CD4-positive, alpha-beta T cell (primary cell): ENCODE measurements at regions not wholly inside any gene's neighbourhood (a gene's known extent, or its start where the extent isn't known, plus 50 kb on each side); places are given as distances from the start of the nearest gene placed in this dataset.

Experiments used
- ATAC-seq: fragments of 200-7000 bp; cut with Tn5 transposase; one replicate; pipeline ENCODE4 v1.10.0; 2022; ENCODE audit warnings: mild to moderate bottlenecking; ENCODE audit not compliant: poor library complexity
- CTCF ChIA-PET: fragments of 350-600 bp; sonication (Branson Sonifier 250); formaldehyde crosslinking; loops from one replicate; lab custom pipeline; 2021; ENCODE audit warnings: antibody characterized with exemption, inconsistent platforms; lab: Charles Lee
- POLR2A ChIA-PET: fragments of 350-600 bp; sonication (Branson Sonifier 250); formaldehyde crosslinking; loops from one replicate; lab custom pipeline; 2021; ENCODE audit warnings: antibody characterized with exemption, inconsistent platforms; lab: Charles Lee
- DNase-seq, 14 experiments: peaks; one replicate each; pipeline ENCODE4 v3.0.0-alpha.2; 2013 to 2020; ENCODE audit warnings: mixed read lengths in 2 of 14
- H3K27ac ChIP-seq, 2 donors: one replicate each; pipeline versions ENCODE4 v1.5.1 to v1.7.0; 2013; ENCODE audit warnings: low read length in 2 of 2, low read depth in 1 of 2, mild to moderate bottlenecking in 1 of 2
- H3K27me3 ChIP-seq, 2 experiments: 1 replicate in 1 of 2; 2 replicates in 1 of 2; pipeline versions ENCODE4 v1.6.1 to v1.7.0; 2013; ENCODE audit warnings: low read length in 2 of 2, control low read depth in 1 of 2, mild to moderate bottlenecking in 1 of 2, moderate library complexity in 1 of 2; ENCODE audit not compliant: insufficient read depth in 2 of 2, control insufficient read depth in 1 of 2
- H3K36me3 ChIP-seq: one replicate; pipeline ENCODE4 v1.6.1; 2013; ENCODE audit warnings: low read length, control low read depth; ENCODE audit not compliant: insufficient read depth
- H3K4me1 ChIP-seq: one replicate; pipeline ENCODE4 v1.6.1; 2013; ENCODE audit warnings: low read length, control low read depth; ENCODE audit not compliant: insufficient read depth
- H3K4me3 ChIP-seq: one replicate; pipeline ENCODE4 v1.5.1; 2013; ENCODE audit warnings: mild to moderate bottlenecking, low read length, moderate library complexity
- H3K9me3 ChIP-seq, 2 experiments: 1 replicate in 1 of 2; 2 replicates in 1 of 2; pipeline versions ENCODE4 v1.6.1 to v1.7.0; 2013; ENCODE audit warnings: low read length in 2 of 2, mild to moderate bottlenecking in 2 of 2, control low read depth in 1 of 2, moderate library complexity in 1 of 2; ENCODE audit not compliant: control insufficient read depth in 1 of 2, insufficient read depth in 1 of 2
- H3K27ac Mint-ChIP-seq: one replicate; pipeline ENCODE4 v1.8.0; 2020; ENCODE audit warnings: mixed read lengths
- H3K27me3 Mint-ChIP-seq: one replicate; pipeline ENCODE4 v1.8.0; 2021; ENCODE audit warnings: mixed read lengths
- H3K36me3 Mint-ChIP-seq: one replicate; pipeline ENCODE4 v1.8.0; 2021; ENCODE audit warnings: low read depth, mixed read lengths
- H3K4me1 Mint-ChIP-seq: one replicate; pipeline ENCODE4 v1.8.0; 2021; ENCODE audit warnings: low read depth, mixed read lengths
- H3K4me3 Mint-ChIP-seq: one replicate; pipeline ENCODE4 v1.8.0; 2020; ENCODE audit warnings: mild to moderate bottlenecking, mixed read lengths
- H3K9me3 Mint-ChIP-seq: one replicate; pipeline ENCODE4 v1.8.0; 2020; ENCODE audit warnings: mixed read lengths
- CTCF ChIP-seq: fragments of 200-600 bp; IDR thresholded peaks from one replicate; pipeline ENCODE4 v1.8.0; 2022; ENCODE audit warnings: antibody characterized with exemption, mild to moderate bottlenecking
- intact Hi-C, 2 experiments: fragments of 100-400 bp; cut with DNase I in 1 of 2; cut with micrococcal nuclease in 1 of 2; formaldehyde crosslinking; loops; one replicate each; pipeline versions ENCODE4 v1.15.1 to v1.9.0; 2023 to 2025; cut with DNase I, micrococcal nuclease

- no peak for TF ChIP-seq CTCF
- H3K27me3 ChIP-seq = no peaks in the 10 kb centered on the region
- no peaks in the 10 kb centered on the region for H3K4me1 Mint-ChIP-seq
Observed at GRCh38 chr10:64275001-64275400, 753.8 kb downstream of the REEP3 start.

DNA sequence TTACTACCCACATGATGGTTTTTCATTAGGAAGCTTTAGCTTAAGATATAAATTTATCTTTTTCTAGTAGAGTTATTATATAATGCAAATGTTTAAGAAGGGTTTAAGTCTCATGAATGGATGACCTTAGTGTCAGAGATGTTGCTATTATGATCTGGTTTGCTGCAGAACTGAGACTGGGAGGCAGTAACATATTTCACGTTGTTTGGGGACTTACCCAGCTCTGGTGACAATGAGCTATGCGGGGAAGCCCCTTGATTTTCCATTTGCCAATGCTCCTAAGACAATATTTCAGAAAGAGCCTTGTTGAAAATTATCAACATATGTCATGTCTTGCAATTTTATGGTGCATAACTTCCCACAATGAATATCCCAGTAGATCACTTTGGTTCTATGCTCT, 754.6 kb downstream of the REEP3 start:
- ChIA-PET CTCF (no interaction called here), POLR2A (no interaction called here)
- no peaks in the 10 kb centered on the region for H3K36me3 ChIP-seq
- DNase-seq (no peak), ATAC-seq (no peak)
- H3K9me3 Mint-ChIP-seq = no peaks in the 10 kb centered on the region
- H3K27me3 ChIP-seq = no peaks in the 10 kb centered on the region
- no peak for TF ChIP-seq CTCF
- H3K36me3 Mint-ChIP-seq = no peaks in the 10 kb centered on the region
- H3K4me3 Mint-ChIP-seq = no peak overlapping the region
- no peaks in the 10 kb centered on the region for H3K27me3 Mint-ChIP-seq
- intact Hi-C loops = no loop called here
- H3K4me1 ChIP-seq = no peaks in the 10 kb centered on the region
- H3K4me3 ChIP-seq = no peak overlapping the region
- H3K27ac Mint-ChIP-seq = no peak overlapping the region
- no peaks in the 10 kb centered on the region for H3K4me1 Mint-ChIP-seq
- H3K9me3 ChIP-seq = no peaks in the 10 kb centered on the region
- no peak overlapping the region for H3K27ac ChIP-seq

More at GRCh38 chr10:64275001-64275400, 753.8 kb downstream of the REEP3 start:
- Mint-ChIP-seq H3K36me3 (no peaks in the 10 kb centered on the region), H3K4me3 (no peak overlapping the region), H3K9me3 (no peaks in the 10 kb centered on the region), H3K27me3 (no peaks in the 10 kb centered on the region), H3K27ac (no peak overlapping the region)
- H3K27ac ChIP-seq = no peak overlapping the region
- ChIA-PET POLR2A (no interaction called here), CTCF (no interaction called here)
- H3K9me3 ChIP-seq = no peaks in the 10 kb centered on the region
- DNase-seq = no peak
- intact Hi-C loops = no loop called here
- no peak for ATAC-seq
- H3K4me1 ChIP-seq = no peaks in the 10 kb centered on the region
- no peak overlapping the region for H3K4me3 ChIP-seq
- no peaks in the 10 kb centered on the region for H3K36me3 ChIP-seq

DNA sequence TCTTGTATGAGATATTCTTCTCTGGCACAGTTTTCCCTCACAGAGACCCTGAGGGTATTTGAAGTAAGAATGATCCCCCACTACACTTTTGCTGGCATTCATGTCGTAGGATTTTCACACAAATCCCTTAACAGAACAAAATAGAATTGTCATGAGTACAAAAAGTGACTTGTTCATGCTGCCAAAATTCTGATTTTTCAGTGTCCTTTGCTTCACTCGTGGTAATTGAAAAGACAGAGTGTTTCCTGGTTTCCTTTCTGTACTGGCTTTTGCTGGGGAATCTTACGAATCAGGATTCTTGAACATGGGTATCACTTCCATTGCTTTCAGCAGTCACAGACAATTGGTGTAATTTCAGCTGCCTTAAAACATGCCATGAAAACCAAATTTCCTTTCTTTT, 756.3 kb downstream of the REEP3 start:
- Mint-ChIP-seq H3K4me1 (no peaks in the 10 kb centered on the region), H3K27me3 (no peaks in the 10 kb centered on the region), H3K27ac (no peak overlapping the region), H3K4me3 (no peak overlapping the region), H3K9me3 (no peaks in the 10 kb centered on the region), H3K36me3 (no peaks in the 10 kb centered on the region)
- H3K36me3 ChIP-seq = no peaks in the 10 kb centered on the region
- DNase-seq (no peak), ATAC-seq (no peak)
- no peak overlapping the region for H3K4me3 ChIP-seq
- CTCF ChIA-PET = no interaction called here
- intact Hi-C loops = no loop called here
- no peak overlapping the region for H3K27ac ChIP-seq
- POLR2A ChIA-PET = no interaction called here
- no peaks in the 10 kb centered on the region for H3K4me1 ChIP-seq
- H3K27me3 ChIP-seq = no peaks in the 10 kb centered on the region
- no peak for TF ChIP-seq CTCF
- H3K9me3 ChIP-seq = no peaks in the 10 kb centered on the region
